ENCODE measurements at regions not wholly inside any gene's neighbourhood (a gene's known extent, or its start where the extent isn't known, plus 50 kb on each side); places are given as distances from the start of the nearest gene placed in this dataset.

- TF ChIP-seq CTCF (IDR thresholded peaks at IDR 0.05; ENCODE audit: low read length) (no peak), EZH2 (IDR thresholded peaks at IDR 0.05; ENCODE audit: borderline replicate concordance, low read length) (no peak)
Measured at GRCh38 chr10:121242741-121243608, 355.3 kb downstream of the FGFR2 start.
